ENCODE measurements at regions not wholly inside any gene's neighbourhood (a gene's known extent, or its start where the extent isn't known, plus 50 kb on each side); places are given as distances from the start of the nearest gene placed in this dataset.

- Histone ChIP-seq H4K20me1 (ENCODE audit: insufficient read depth, low read length, poor library complexity, severe bottlenecking) (no peaks in the 10 kb centered on the region), H3K4me1 (ENCODE audit: insufficient read depth, low read length, poor library complexity, severe bottlenecking) (no peaks in the 10 kb centered on the region), H3K9me2 (replicated peaks; ENCODE audit: low read depth, low read length) (no peaks in the 10 kb centered on the region), H3K9ac (ENCODE audit: low read depth, low read length, poor library complexity, severe bottlenecking) (no peak overlapping the region), H3K4me2 (ENCODE audit: low read depth, low read length, poor library complexity, severe bottlenecking) (no peak overlapping the region), H2AFZ (ENCODE audit: low read length) (no peak overlapping the region), H3K27me3 (ENCODE audit: insufficient read depth, low read length, poor library complexity, severe bottlenecking) (no peaks in the 10 kb centered on the region), H3K4me3 (ENCODE audit: low read length, poor library complexity, severe bottlenecking) (no peak overlapping the region), H3K9me3 (ENCODE audit: insufficient read depth, low read depth, low read length) (no peaks in the 10 kb centered on the region), H3K36me3 (ENCODE audit: insufficient read depth, low read length) (no peaks in the 10 kb centered on the region), H3F3A (ENCODE audit: low read depth) (no peaks in the 10 kb centered on the region), H3K79me2 (ENCODE audit: insufficient read depth, low read length) (no peaks in the 10 kb centered on the region)
- TF ChIP-seq CTCF (conservative IDR thresholded peaks at IDR 0.05; ENCODE audit: low read length) = no peak
- TF ChIP-seq EZH2phosphoT487 (IDR thresholded peaks at IDR 0.05; ENCODE audit: borderline replicate concordance) = no peak
These were observed 744.9 kb downstream of the ANKRD7 start for GRCh38 chr7:118969370-118969769.

GRCh38 chr7:118971706-118972105 lies 747.2 kb downstream of the ANKRD7 start:
- no peaks in the 10 kb centered on the region for H3K9me2 ChIP-seq (replicated peaks; ENCODE audit: low read depth, low read length)
- H3K79me2 ChIP-seq (ENCODE audit: insufficient read depth, low read length) = no peaks in the 10 kb centered on the region
- TF ChIP-seq CTCF (conservative IDR thresholded peaks at IDR 0.05; ENCODE audit: low read length) (no peak), EZH2phosphoT487 (IDR thresholded peaks at IDR 0.05; ENCODE audit: borderline replicate concordance) (no peak)

GRCh38 chr7:118974836-118975235 lies 750.3 kb downstream of the ANKRD7 start:
- Histone ChIP-seq H3K4me2 (ENCODE audit: low read depth, low read length, poor library complexity, severe bottlenecking) (no peak overlapping the region), H3K9me2 (replicated peaks; ENCODE audit: low read depth, low read length) (no peaks in the 10 kb centered on the region), H3K4me3 (ENCODE audit: low read length, poor library complexity, severe bottlenecking) (no peak overlapping the region), H3K9ac (ENCODE audit: low read depth, low read length, poor library complexity, severe bottlenecking) (no peak overlapping the region), H3K27me3 (ENCODE audit: insufficient read depth, low read length, poor library complexity, severe bottlenecking) (no peaks in the 10 kb centered on the region), H3K4me1 (ENCODE audit: insufficient read depth, low read length, poor library complexity, severe bottlenecking) (no peaks in the 10 kb centered on the region), H3F3A (ENCODE audit: low read depth) (no peaks in the 10 kb centered on the region), H3K9me3 (ENCODE audit: insufficient read depth, low read depth, low read length) (no peaks in the 10 kb centered on the region), H3K36me3 (ENCODE audit: insufficient read depth, low read length) (no peaks in the 10 kb centered on the region), H4K20me1 (ENCODE audit: insufficient read depth, low read length, poor library complexity, severe bottlenecking) (no peaks in the 10 kb centered on the region), H3K79me2 (ENCODE audit: insufficient read depth, low read length) (no peaks in the 10 kb centered on the region), H2AFZ (ENCODE audit: low read length) (no peak overlapping the region)
- no peak for TF ChIP-seq EZH2phosphoT487 (IDR thresholded peaks at IDR 0.05; ENCODE audit: borderline replicate concordance)
- no peak for TF ChIP-seq CTCF (conservative IDR thresholded peaks at IDR 0.05; ENCODE audit: low read length)

More at GRCh38 chr7:118971706-118972105, 747.2 kb downstream of the ANKRD7 start:
- Histone ChIP-seq H4K20me1 (ENCODE audit: insufficient read depth, low read length, poor library complexity, severe bottlenecking) (no peaks in the 10 kb centered on the region), H3K9me3 (ENCODE audit: insufficient read depth, low read depth, low read length) (no peaks in the 10 kb centered on the region), H3K27me3 (ENCODE audit: insufficient read depth, low read length, poor library complexity, severe bottlenecking) (no peaks in the 10 kb centered on the region), H2AFZ (ENCODE audit: low read length) (no peak overlapping the region), H3K36me3 (ENCODE audit: insufficient read depth, low read length) (no peaks in the 10 kb centered on the region), H3K4me3 (ENCODE audit: low read length, poor library complexity, severe bottlenecking) (no peak overlapping the region), H3K4me1 (ENCODE audit: insufficient read depth, low read length, poor library complexity, severe bottlenecking) (no peaks in the 10 kb centered on the region), H3K9ac (ENCODE audit: low read depth, low read length, poor library complexity, severe bottlenecking) (no peak overlapping the region), H3K4me2 (ENCODE audit: low read depth, low read length, poor library complexity, severe bottlenecking) (no peak overlapping the region), H3F3A (ENCODE audit: low read depth) (no peaks in the 10 kb centered on the region)

Measured in Loucy (cell line).